ENCODE measurements at regions not wholly inside any gene's neighbourhood (a gene's known extent, or its start where the extent isn't known, plus 50 kb on each side); places are given as distances from the start of the nearest gene placed in this dataset.

DNA sequence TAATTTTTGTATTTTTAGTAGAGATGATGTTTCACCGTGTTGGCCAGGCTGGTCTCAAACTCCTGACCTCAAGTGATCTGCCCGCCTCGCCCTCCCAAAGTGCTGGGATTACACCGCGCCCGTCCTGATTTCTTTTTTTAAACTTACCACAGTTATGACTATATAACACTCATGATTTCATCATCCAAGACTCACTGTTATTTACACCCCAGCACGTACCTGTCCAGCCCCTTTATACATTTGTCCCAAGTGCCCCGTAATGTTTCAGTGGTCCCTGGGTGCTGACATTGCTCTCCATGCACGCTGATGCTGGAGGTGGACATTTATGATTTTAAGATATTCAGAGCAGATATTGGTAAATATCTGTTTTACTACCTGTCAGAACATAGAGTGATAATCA is 219.9 kb upstream of the GMDS start:
- no peak for TF ChIP-seq RAD21 (IDR thresholded peaks at IDR 0.05; ENCODE audit: low read depth)
- no peak for TF ChIP-seq ZBTB7A (IDR thresholded peaks at IDR 0.05; ENCODE audit: low read depth)
- TF ChIP-seq TAF1 (IDR thresholded peaks at IDR 0.05; ENCODE audit: low read depth): no peak
- TF ChIP-seq EGR1 (IDR thresholded peaks at IDR 0.05): no peak
- TF ChIP-seq, protein P1, sequence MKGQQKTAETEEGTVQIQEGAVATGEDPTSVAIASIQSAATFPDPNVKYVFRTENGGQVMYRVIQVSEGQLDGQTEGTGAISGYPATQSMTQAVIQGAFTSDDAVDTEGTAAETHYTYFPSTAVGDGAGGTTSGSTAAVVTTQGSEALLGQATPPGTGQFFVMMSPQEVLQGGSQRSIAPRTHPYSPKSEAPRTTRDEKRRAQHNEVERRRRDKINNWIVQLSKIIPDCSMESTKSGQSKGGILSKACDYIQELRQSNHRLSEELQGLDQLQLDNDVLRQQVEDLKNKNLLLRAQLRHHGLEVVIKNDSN (IDR thresholded peaks at IDR 0.05): no peak
- TF ChIP-seq, protein P2, sequence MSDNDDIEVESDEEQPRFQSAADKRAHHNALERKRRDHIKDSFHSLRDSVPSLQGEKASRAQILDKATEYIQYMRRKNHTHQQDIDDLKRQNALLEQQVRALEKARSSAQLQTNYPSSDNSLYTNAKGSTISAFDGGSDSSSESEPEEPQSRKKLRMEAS (IDR thresholded peaks at IDR 0.05): no peak
- TF ChIP-seq, protein P3, sequence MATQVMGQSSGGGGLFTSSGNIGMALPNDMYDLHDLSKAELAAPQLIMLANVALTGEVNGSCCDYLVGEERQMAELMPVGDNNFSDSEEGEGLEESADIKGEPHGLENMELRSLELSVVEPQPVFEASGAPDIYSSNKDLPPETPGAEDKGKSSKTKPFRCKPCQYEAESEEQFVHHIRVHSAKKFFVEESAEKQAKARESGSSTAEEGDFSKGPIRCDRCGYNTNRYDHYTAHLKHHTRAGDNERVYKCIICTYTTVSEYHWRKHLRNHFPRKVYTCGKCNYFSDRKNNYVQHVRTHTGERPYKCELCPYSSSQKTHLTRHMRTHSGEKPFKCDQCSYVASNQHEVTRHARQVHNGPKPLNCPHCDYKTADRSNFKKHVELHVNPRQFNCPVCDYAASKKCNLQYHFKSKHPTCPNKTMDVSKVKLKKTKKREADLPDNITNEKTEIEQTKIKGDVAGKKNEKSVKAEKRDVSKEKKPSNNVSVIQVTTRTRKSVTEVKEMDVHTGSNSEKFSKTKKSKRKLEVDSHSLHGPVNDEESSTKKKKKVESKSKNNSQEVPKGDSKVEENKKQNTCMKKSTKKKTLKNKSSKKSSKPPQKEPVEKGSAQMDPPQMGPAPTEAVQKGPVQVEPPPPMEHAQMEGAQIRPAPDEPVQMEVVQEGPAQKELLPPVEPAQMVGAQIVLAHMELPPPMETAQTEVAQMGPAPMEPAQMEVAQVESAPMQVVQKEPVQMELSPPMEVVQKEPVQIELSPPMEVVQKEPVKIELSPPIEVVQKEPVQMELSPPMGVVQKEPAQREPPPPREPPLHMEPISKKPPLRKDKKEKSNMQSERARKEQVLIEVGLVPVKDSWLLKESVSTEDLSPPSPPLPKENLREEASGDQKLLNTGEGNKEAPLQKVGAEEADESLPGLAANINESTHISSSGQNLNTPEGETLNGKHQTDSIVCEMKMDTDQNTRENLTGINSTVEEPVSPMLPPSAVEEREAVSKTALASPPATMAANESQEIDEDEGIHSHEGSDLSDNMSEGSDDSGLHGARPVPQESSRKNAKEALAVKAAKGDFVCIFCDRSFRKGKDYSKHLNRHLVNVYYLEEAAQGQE (IDR thresholded peaks at IDR 0.05; ENCODE audit: low read depth): no peak
- TF ChIP-seq TCF12 (IDR thresholded peaks at IDR 0.05; ENCODE audit: low read depth): no peak
- TF ChIP-seq CEBPB (IDR thresholded peaks at IDR 0.05): no peak
- TF ChIP-seq EP300 (IDR thresholded peaks at IDR 0.05; ENCODE audit: borderline replicate concordance): no peak
- TF ChIP-seq FOXM1 (IDR thresholded peaks at IDR 0.05; ENCODE audit: borderline replicate concordance, low read depth): no peak
- TF ChIP-seq TEAD4 (IDR thresholded peaks at IDR 0.05): no peak
- TF ChIP-seq YY1 (IDR thresholded peaks at IDR 0.05; ENCODE audit: low read depth): no peak
- no peak for TF ChIP-seq CREB1 (IDR thresholded peaks at IDR 0.05; ENCODE audit: low read depth)
- no peak for TF ChIP-seq NFIC (IDR thresholded peaks at IDR 0.05)

DNA sequence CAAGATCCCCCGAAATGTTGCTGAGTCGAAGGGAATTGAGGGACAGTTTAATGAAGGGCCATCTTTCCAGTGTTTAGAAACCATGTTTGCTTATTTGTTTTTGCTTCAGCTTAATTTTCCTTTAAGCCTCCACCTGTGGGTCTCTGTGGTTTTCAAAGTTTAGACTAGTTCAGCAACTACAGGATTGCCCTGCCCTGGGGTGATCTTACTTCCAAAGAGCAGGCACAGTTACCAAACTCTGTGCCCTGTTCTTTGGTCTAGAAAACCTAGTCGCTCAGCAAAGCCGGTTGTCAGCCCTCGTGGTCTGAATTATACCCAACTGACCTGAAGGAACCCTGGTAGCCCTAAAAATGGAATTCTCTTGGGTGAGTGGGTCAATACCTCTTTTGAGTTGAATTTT is 219.2 kb upstream of the GMDS start:
- TF ChIP-seq ZBTB7A (IDR thresholded peaks at IDR 0.05; ENCODE audit: low read depth) (no peak), EP300 (IDR thresholded peaks at IDR 0.05; ENCODE audit: borderline replicate concordance) (no peak), NFIC (IDR thresholded peaks at IDR 0.05) (no peak), TCF12 (IDR thresholded peaks at IDR 0.05; ENCODE audit: low read depth) (no peak), TAF1 (IDR thresholded peaks at IDR 0.05; ENCODE audit: low read depth) (no peak), YY1 (IDR thresholded peaks at IDR 0.05; ENCODE audit: low read depth) (no peak), CREB1 (IDR thresholded peaks at IDR 0.05; ENCODE audit: low read depth) (no peak), RAD21 (IDR thresholded peaks at IDR 0.05; ENCODE audit: low read depth) (no peak), FOXM1 (IDR thresholded peaks at IDR 0.05; ENCODE audit: borderline replicate concordance, low read depth) (no peak)
- TF ChIP-seq, protein P2 (IDR thresholded peaks at IDR 0.05): no peak
- TF ChIP-seq, protein P1 (IDR thresholded peaks at IDR 0.05): no peak

DNA sequence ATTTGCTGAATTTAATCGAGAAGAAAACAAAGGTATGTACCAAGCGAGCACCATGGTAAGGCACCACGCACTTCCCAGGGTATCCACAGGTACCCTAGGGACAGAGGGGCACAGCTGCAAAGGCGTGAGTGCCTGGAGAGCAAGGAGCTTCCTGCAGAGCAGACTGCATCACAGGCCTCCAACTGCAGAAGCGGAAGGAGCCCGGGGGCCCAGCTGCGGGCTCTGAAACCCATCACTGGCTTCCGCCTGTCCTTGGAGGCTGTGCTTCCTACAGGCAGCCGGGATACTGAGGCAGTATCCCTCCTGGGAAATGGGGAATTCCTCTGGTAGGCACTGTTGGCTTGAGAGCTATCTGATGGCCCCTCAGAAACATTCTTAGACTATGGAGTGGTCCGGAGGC is 217.4 kb upstream of the GMDS start:
- TF ChIP-seq, protein P2 (IDR thresholded peaks at IDR 0.05): no peak
- no peak for TF ChIP-seq TAF1 (IDR thresholded peaks at IDR 0.05; ENCODE audit: low read depth)
- no peak for TF ChIP-seq YY1 (IDR thresholded peaks at IDR 0.05; ENCODE audit: low read depth)
- TF ChIP-seq CEBPB (IDR thresholded peaks at IDR 0.05): no peak
- no peak for TF ChIP-seq EGR1 (IDR thresholded peaks at IDR 0.05)
- TF ChIP-seq ZBTB7A (IDR thresholded peaks at IDR 0.05; ENCODE audit: low read depth): no peak
- no peak for TF ChIP-seq NFIC (IDR thresholded peaks at IDR 0.05)
- no peak for TF ChIP-seq TEAD4 (IDR thresholded peaks at IDR 0.05)
- no peak for TF ChIP-seq EP300 (IDR thresholded peaks at IDR 0.05; ENCODE audit: borderline replicate concordance)

DNA sequence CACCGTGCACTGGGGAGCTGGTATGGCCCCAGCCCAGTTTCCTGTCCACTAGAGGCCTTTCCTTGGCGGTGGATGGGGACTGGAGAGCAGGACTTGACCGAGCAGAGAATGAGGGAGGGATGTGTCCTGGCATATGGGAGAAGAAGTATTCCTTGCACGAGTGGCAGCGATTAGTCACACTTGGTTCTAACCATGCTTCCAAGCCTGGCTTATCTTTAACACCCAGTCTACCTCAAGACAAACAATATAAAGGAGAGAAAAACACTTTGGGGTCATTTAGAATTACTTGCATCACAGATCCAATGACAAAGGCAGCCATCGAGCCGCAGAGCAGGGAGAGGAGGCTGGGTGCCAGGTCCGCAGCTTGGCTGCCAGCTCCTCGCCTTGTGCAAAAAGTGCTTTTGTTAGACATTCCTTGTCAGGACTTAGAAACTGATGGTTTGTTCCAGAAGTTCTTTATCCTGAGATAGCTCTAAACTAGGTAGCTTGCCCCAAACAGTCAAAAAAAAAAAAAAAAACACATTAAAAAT is 214.9 kb upstream of the GMDS start:
- no peak for TF ChIP-seq YY1 (IDR thresholded peaks at IDR 0.05; ENCODE audit: low read depth)

DNA sequence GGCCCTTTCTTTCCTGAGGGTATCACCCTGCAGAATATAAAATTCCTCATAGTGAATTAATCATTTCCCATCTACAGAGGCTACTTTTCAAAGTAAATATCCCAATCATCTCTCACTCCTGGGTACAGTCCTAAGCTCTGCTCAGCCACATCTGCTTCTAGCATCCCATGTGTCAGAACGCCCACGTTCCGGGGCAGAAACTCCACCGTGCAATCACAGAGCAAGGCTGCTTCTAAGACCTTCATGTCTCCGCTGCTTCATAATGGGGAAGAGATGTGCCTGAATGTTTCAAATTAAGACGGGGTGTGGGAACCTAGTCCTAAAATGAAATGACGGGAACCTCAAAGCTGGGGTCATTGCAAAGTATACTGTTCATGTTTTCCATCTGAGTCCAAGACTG is 208.8 kb upstream of the GMDS start:
- no peak for TF ChIP-seq FOXM1 (IDR thresholded peaks at IDR 0.05; ENCODE audit: borderline replicate concordance, low read depth)
- TF ChIP-seq EGR1 (IDR thresholded peaks at IDR 0.05): no peak

DNA sequence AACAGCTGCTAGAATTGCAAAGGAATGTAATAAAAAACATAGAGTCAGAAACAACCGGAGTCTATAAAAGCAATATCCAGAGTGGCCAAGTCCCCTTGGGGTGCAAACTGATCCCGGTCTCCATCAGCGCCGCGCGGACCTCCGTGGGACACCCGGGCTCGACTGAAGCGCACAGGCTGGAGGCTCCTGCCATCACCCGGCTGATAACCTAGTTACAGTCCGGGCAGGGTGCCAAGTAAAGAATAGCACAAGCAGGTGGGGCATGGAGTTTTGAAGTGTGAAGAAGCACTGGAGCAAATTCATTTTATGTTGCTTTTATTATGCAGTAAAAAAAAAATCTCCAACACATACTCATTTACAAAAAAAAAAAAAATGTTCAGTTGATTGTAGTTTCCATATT is 205.1 kb upstream of the GMDS start:
- TF ChIP-seq CEBPB (IDR thresholded peaks at IDR 0.05) (no peak), RAD21 (IDR thresholded peaks at IDR 0.05; ENCODE audit: low read depth) (peak; percentile 23; the same call in 1 of the 2 replicates), TEAD4 (IDR thresholded peaks at IDR 0.05) (no peak), YY1 (IDR thresholded peaks at IDR 0.05; ENCODE audit: low read depth) (no peak), NFIC (IDR thresholded peaks at IDR 0.05) (peak; percentile 58), TAF1 (IDR thresholded peaks at IDR 0.05; ENCODE audit: low read depth) (no peak)

DNA sequence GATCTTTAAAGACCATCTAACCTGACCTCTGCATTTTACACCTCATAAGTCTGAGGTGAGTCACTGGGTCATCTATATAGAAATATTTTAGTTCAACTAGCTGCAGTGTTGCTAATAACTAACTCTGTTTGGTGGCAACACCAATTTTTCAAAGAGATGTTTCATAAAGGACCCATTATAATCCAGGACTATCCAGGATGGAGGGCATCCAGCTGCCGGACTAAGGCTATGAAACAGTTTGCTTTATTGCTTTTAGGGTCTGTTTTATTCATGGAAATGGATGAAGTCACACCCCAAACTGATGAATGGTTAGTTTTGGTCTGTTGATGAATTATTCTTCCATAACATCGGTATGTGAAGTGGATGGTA is 204.2 kb upstream of the GMDS start:
- TF ChIP-seq ZBTB7A (IDR thresholded peaks at IDR 0.05; ENCODE audit: low read depth) (no peak), FOXM1 (IDR thresholded peaks at IDR 0.05; ENCODE audit: borderline replicate concordance, low read depth) (no peak), RAD21 (IDR thresholded peaks at IDR 0.05; ENCODE audit: low read depth) (no peak), EGR1 (IDR thresholded peaks at IDR 0.05) (no peak), TCF12 (IDR thresholded peaks at IDR 0.05; ENCODE audit: low read depth) (no peak), CREB1 (IDR thresholded peaks at IDR 0.05; ENCODE audit: low read depth) (no peak), TAF1 (IDR thresholded peaks at IDR 0.05; ENCODE audit: low read depth) (no peak), CEBPB (IDR thresholded peaks at IDR 0.05) (no peak), EP300 (IDR thresholded peaks at IDR 0.05; ENCODE audit: borderline replicate concordance) (no peak), YY1 (IDR thresholded peaks at IDR 0.05; ENCODE audit: low read depth) (no peak), NFIC (IDR thresholded peaks at IDR 0.05) (no peak), TEAD4 (IDR thresholded peaks at IDR 0.05) (no peak)
- TF ChIP-seq, protein P1 (IDR thresholded peaks at IDR 0.05): no peak
- TF ChIP-seq, protein P3 (IDR thresholded peaks at IDR 0.05; ENCODE audit: low read depth): no peak
- TF ChIP-seq, protein P2 (IDR thresholded peaks at IDR 0.05): no peak
